ENCODE measurements at regions not wholly inside any gene's neighbourhood (a gene's known extent, or its start where the extent isn't known, plus 50 kb on each side); places are given as distances from the start of the nearest gene placed in this dataset.
"Not testable (repeated sequence)": the region's sequence is repeated elsewhere in the genome, so short reads cannot be mapped to it uniquely, and the experiment has no call there.

GRCh38 chr21:18096413-18096812, 148.2 kb upstream of the CHODL start:
- DNase-seq, result not testable (repeated sequence)

- DNase-seq, result no peak
Measured at GRCh38 chr21:18089786-18090185, 154.8 kb upstream of the CHODL start.

GRCh38 chr21:18070392-18070791, 174.2 kb upstream of the CHODL start:
- DNase-seq, result no peak

- DNase-seq, result no peak
Measured at GRCh38 chr21:18069875-18070274, 174.8 kb upstream of the CHODL start.

- no peak for DNase-seq
Measured at GRCh38 chr21:18060402-18060801, 184.2 kb upstream of the CHODL start.

- no peak for DNase-seq
Measured at GRCh38 chr21:18058731-18059398, 185.8 kb upstream of the CHODL start.

GRCh38 chr21:18053151-18053550, 191.5 kb upstream of the CHODL start:
- no peak for DNase-seq

GRCh38 chr21:18049461-18049860, 195.2 kb upstream of the CHODL start:
- no peak for DNase-seq

- peak in 1 of 2 donors; percentile 1 for DNase-seq
Measured at GRCh38 chr21:18041012-18041411, 203.6 kb upstream of the CHODL start.

- DNase-seq, result no peak
Measured at GRCh38 chr21:18030248-18030647, 211.1 kb upstream of the C21orf91 start.

GRCh38 chr21:18026359-18026758, 207.2 kb upstream of the C21orf91 start:
- DNase-seq, result no peak

GRCh38 chr21:18023711-18024110, 204.6 kb upstream of the C21orf91 start:
- no peak for DNase-seq

GRCh38 chr21:18023157-18023556, 204.0 kb upstream of the C21orf91 start:
- no peak for DNase-seq

- DNase-seq, result no peak
Measured at GRCh38 chr21:18007121-18007520, 188.0 kb upstream of the C21orf91 start.

GRCh38 chr21:18006691-18007090, 187.5 kb upstream of the C21orf91 start:
- no peak for DNase-seq

- DNase-seq, result no peak
Measured at GRCh38 chr21:18002393-18002792, 183.2 kb upstream of the C21orf91 start.

- no peak for DNase-seq
Measured at GRCh38 chr21:18000981-18001686, 182.0 kb upstream of the C21orf91 start.

GRCh38 chr21:17998599-17998998, 179.4 kb upstream of the C21orf91 start:
- not testable (repeated sequence) for DNase-seq

- no peak for DNase-seq
Measured at GRCh38 chr21:17989780-17990179, 170.6 kb upstream of the C21orf91 start.

- no peak for DNase-seq
Measured at GRCh38 chr21:17988102-17988437, 168.9 kb upstream of the C21orf91 start.

- no peak for DNase-seq
Measured at GRCh38 chr21:17987382-17988101, 168.4 kb upstream of the C21orf91 start.

- no peak for DNase-seq
Measured at GRCh38 chr21:17981060-17981740, 162.0 kb upstream of the C21orf91 start.

- DNase-seq, result no peak
Measured at GRCh38 chr21:17979763-17980162, 160.6 kb upstream of the C21orf91 start.

GRCh38 chr21:17978895-17979294, 159.7 kb upstream of the C21orf91 start:
- no peak for DNase-seq

All from inflammatory macrophage treated with lipopolysaccharide for 1 hour (primary cell).